ENCODE measurements at regions not wholly inside any gene's neighbourhood (a gene's known extent, or its start where the extent isn't known, plus 50 kb on each side); places are given as distances from the start of the nearest gene placed in this dataset.

- no peak for DNase-seq (ENCODE audit: low read depth in 2 of 2)
These were observed 989.1 kb upstream of the TMEM132C start for GRCh38 chr12:127277882-127278281.

GRCh38 chr12:127278351-127278750, 988.6 kb upstream of the TMEM132C start:
- DNase-seq (ENCODE audit: low read depth in 2 of 2): no peak
- H3K4me3 ChIP-seq (replicated peaks in 1 of 2; ENCODE audit: low read depth in 2 of 2, low read length in 2 of 2): no peak overlapping the region
- no peak for TF ChIP-seq CTCF (IDR thresholded peaks at IDR 0.05; ENCODE audit: low read depth, low read length)

More at GRCh38 chr12:127277882-127278281, 989.1 kb upstream of the TMEM132C start:
- no peak for TF ChIP-seq CTCF (IDR thresholded peaks at IDR 0.05; ENCODE audit: low read depth, low read length)
- no peak overlapping the region for H3K4me3 ChIP-seq (replicated peaks in 1 of 2; ENCODE audit: low read depth in 2 of 2, low read length in 2 of 2)

GRCh38 chr12:127280393-127281275, 986.3 kb upstream of the TMEM132C start:
- TF ChIP-seq CTCF (IDR thresholded peaks at IDR 0.05; ENCODE audit: low read depth, low read length): peak; percentile 71
- no peak overlapping the region for H3K4me3 ChIP-seq (replicated peaks in 1 of 2; ENCODE audit: low read depth in 2 of 2, low read length in 2 of 2)
- DNase-seq (ENCODE audit: low read depth in 2 of 2): no peak

- H3K4me3 ChIP-seq (replicated peaks in 1 of 2; ENCODE audit: low read depth in 2 of 2, low read length in 2 of 2): no peak overlapping the region
- DNase-seq (ENCODE audit: low read depth in 2 of 2): no peak
- TF ChIP-seq CTCF (IDR thresholded peaks at IDR 0.05; ENCODE audit: low read depth, low read length): no peak
These were observed 984.0 kb upstream of the TMEM132C start for GRCh38 chr12:127282786-127283565.

GRCh38 chr12:127284021-127284420, 982.9 kb upstream of the TMEM132C start:
- H3K4me3 ChIP-seq (replicated peaks in 1 of 2; ENCODE audit: low read depth in 2 of 2, low read length in 2 of 2): no peak overlapping the region
- DNase-seq (ENCODE audit: low read depth in 2 of 2): peak; percentile 11 to 97
- no peak for TF ChIP-seq CTCF (IDR thresholded peaks at IDR 0.05; ENCODE audit: low read depth, low read length)

GRCh38 chr12:127284870-127285431, 982.0 kb upstream of the TMEM132C start:
- TF ChIP-seq CTCF (IDR thresholded peaks at IDR 0.05; ENCODE audit: low read depth, low read length): no peak
- peak; percentile 73 to 100 for DNase-seq (ENCODE audit: low read depth in 2 of 2)

More at GRCh38 chr12:127284870-127285431, 982.0 kb upstream of the TMEM132C start:
- no peak overlapping the region for H3K4me3 ChIP-seq (replicated peaks in 1 of 2; ENCODE audit: low read depth in 2 of 2, low read length in 2 of 2)

All from cardiac fibroblast (primary cell).